HEK293 (cell line): ENCODE measurements at regions not wholly inside any gene's neighbourhood (a gene's known extent, or its start where the extent isn't known, plus 50 kb on each side); places are given as distances from the start of the nearest gene placed in this dataset.
A peak's percentile ranks its signal among the peaks of the same experiment; 100 is the strongest.

Experiments used
- CTCF ChIA-PET: fragments of 350-600 bp; formaldehyde crosslinking; extraction: SDS; loops from one replicate; lab custom pipeline; 2021; ENCODE audit warnings: antibody characterized with exemption; lab: Yijun Ruan, JAX
- POLR2A ChIA-PET: fragments of 300-600 bp; formaldehyde crosslinking; extraction: SDS; loops from one replicate; lab custom pipeline; 2020; ENCODE audit warnings: antibody characterized with exemption, inconsistent platforms; lab: Yijun Ruan, JAX
- H3K27ac ChIP-seq: fragments of 200-500 bp; sonication (Bioruptor generic); 2 replicates; pipeline ENCODE4 v1.5.1; 2014; ENCODE audit warnings: low read depth, low read length, control low read depth, inconsistent platforms; ENCODE audit errors: extremely low read depth
- H3K36me3 ChIP-seq, 2 experiments: fragments of 200-500 bp in 1 of 2; sonication (Bioruptor generic) in 1 of 2; 1 replicate in 1 of 2; 2 replicates in 1 of 2; pipeline ENCODE4 v1.5.1; 2014 to 2017; ENCODE audit warnings: inconsistent platforms in 2 of 2, low read length in 2 of 2; ENCODE audit not compliant: control insufficient read depth in 2 of 2, insufficient read depth in 1 of 2
- H3K4me1 ChIP-seq: fragments of 200-500 bp; sonication (Bioruptor generic); 2 replicates; pipeline ENCODE4 v1.5.1; 2014; ENCODE audit warnings: mild to moderate bottlenecking, low read length, inconsistent platforms; ENCODE audit not compliant: control insufficient read depth, insufficient read depth
- H3K4me3 ChIP-seq: 2 replicates; pipeline ENCODE4 v1.5.1; 2011; ENCODE audit warnings: low read depth, mild to moderate bottlenecking, control low read depth, low read length, moderate library complexity
- H3K9me3 ChIP-seq: fragments of 200-500 bp; sonication (Bioruptor generic); 2 replicates; pipeline ENCODE4 v1.5.1; 2014; ENCODE audit warnings: low read depth, low read length, inconsistent platforms; ENCODE audit not compliant: control insufficient read depth, insufficient read depth
- AEBP2 ChIP-seq: fragments of 450-650 bp; formaldehyde crosslinking; IDR thresholded peaks from 2 replicates; pipeline ENCODE4 v1.5.1; 2016; ENCODE audit warnings: missing biosample characterization, missing genetic modification characterization, borderline replicate concordance
- GFI1B ChIP-seq: fragments of 450-650 bp; formaldehyde crosslinking; IDR thresholded peaks from 2 replicates; pipeline ENCODE4 v1.5.1; 2016; ENCODE audit warnings: missing biosample characterization, missing genetic modification characterization
- GLI4 ChIP-seq: fragments of 450-650 bp; formaldehyde crosslinking; IDR thresholded peaks from 2 replicates; pipeline ENCODE4 v1.5.1; 2016; ENCODE audit warnings: missing biosample characterization, missing genetic modification characterization
- GLIS2 ChIP-seq: fragments of 450-650 bp; formaldehyde crosslinking; IDR thresholded peaks from 2 replicates; pipeline ENCODE4 v1.5.1; 2016; ENCODE audit warnings: missing biosample characterization, missing genetic modification characterization
- HOXA7 ChIP-seq: sonication (generic); formaldehyde crosslinking; IDR thresholded peaks from 2 replicates; pipeline ENCODE4 v1.8.1; 2022; ENCODE audit warnings: missing genetic modification reagents, borderline replicate concordance
- HOXC10 ChIP-seq: sonication (generic); formaldehyde crosslinking; IDR thresholded peaks from 2 replicates; pipeline ENCODE4 v1.8.1; 2023; ENCODE audit warnings: mild to moderate bottlenecking, missing genetic modification reagents
- OSR2 ChIP-seq: fragments of 450-650 bp; formaldehyde crosslinking; IDR thresholded peaks from 2 replicates; pipeline ENCODE4 v1.5.1; 2016; ENCODE audit warnings: missing biosample characterization, missing genetic modification characterization
- OVOL3 ChIP-seq: fragments of 450-650 bp; formaldehyde crosslinking; IDR thresholded peaks from 2 replicates; pipeline ENCODE4 v1.5.1; 2016; ENCODE audit warnings: missing biosample characterization, missing genetic modification characterization
- PRDM10 ChIP-seq: fragments of 450-650 bp; formaldehyde crosslinking; IDR thresholded peaks from 2 replicates; pipeline ENCODE4 v1.5.1; 2016; ENCODE audit warnings: missing biosample characterization, missing genetic modification characterization
- SETDB1 ChIP-seq: IDR thresholded peaks from one replicate; pipeline ENCODE4 v1.6.1; 2017; ENCODE audit warnings: mild to moderate bottlenecking, low read length, moderate library complexity, mixed read lengths; ENCODE audit not compliant: insufficient read length
- SP2 ChIP-seq: fragments of 450-650 bp; formaldehyde crosslinking; IDR thresholded peaks from 2 replicates; pipeline ENCODE4 v1.5.1; 2016; ENCODE audit warnings: missing biosample characterization, missing genetic modification characterization
- WT1 ChIP-seq: fragments of 450-650 bp; formaldehyde crosslinking; IDR thresholded peaks from 2 replicates; pipeline ENCODE4 v1.5.1; 2016; ENCODE audit warnings: missing biosample characterization, missing genetic modification characterization
- ZBTB26 ChIP-seq: fragments of 450-650 bp; formaldehyde crosslinking; optimal IDR thresholded peaks from 2 replicates; pipeline ENCODE3; 2016; ENCODE audit warnings: missing biosample characterization, mild to moderate bottlenecking, missing genetic modification characterization
- ZNF146 ChIP-seq: fragments of 450-650 bp; formaldehyde crosslinking; IDR thresholded peaks from 2 replicates; pipeline ENCODE4 v1.5.1; 2016; ENCODE audit warnings: missing biosample characterization, missing genetic modification characterization
- ZNF175 ChIP-seq: fragments of 450-650 bp; formaldehyde crosslinking; IDR thresholded peaks from 2 replicates; pipeline ENCODE4 v1.5.1; 2016; ENCODE audit warnings: missing biosample characterization, missing genetic modification characterization
- ZNF280D ChIP-seq: fragments of 450-650 bp; formaldehyde crosslinking; IDR thresholded peaks from 2 replicates; pipeline ENCODE4 v1.5.1; 2016; ENCODE audit warnings: missing biosample characterization, missing genetic modification characterization
- ZNF324 ChIP-seq: fragments of 450-650 bp; formaldehyde crosslinking; IDR thresholded peaks from 2 replicates; pipeline ENCODE4 v1.5.1; 2016; ENCODE audit warnings: missing biosample characterization, missing genetic modification characterization
- ZNF335 ChIP-seq: fragments of 450-650 bp; formaldehyde crosslinking; conservative IDR thresholded peaks from 2 replicates; pipeline ENCODE4 v1.5.1; 2016; ENCODE audit warnings: missing biosample characterization, missing genetic modification characterization
- ZNF488 ChIP-seq: fragments of 450-650 bp; formaldehyde crosslinking; IDR thresholded peaks from 2 replicates; pipeline ENCODE4 v1.5.1; 2016; ENCODE audit warnings: missing biosample characterization, missing genetic modification characterization
- ZNF510 ChIP-seq: fragments of 450-650 bp; formaldehyde crosslinking; IDR thresholded peaks from 2 replicates; pipeline ENCODE4 v1.5.1; 2018; ENCODE audit warnings: mild to moderate bottlenecking, missing genetic modification characterization, missing biosample characterization; ENCODE audit not compliant: insufficient replicate concordance
- ZNF561 ChIP-seq: fragments of 450-650 bp; IDR thresholded peaks from 2 replicates; pipeline ENCODE4 v1.5.1; 2018; ENCODE audit warnings: missing biosample characterization, missing genetic modification characterization, borderline replicate concordance
- ZNF571 ChIP-seq: fragments of 450-650 bp; formaldehyde crosslinking; IDR thresholded peaks from 2 replicates; pipeline ENCODE4 v1.5.0; 2017; ENCODE audit warnings: missing biosample characterization, missing genetic modification characterization
- ZNF701 ChIP-seq: fragments of 450-650 bp; formaldehyde crosslinking; IDR thresholded peaks from 2 replicates; pipeline ENCODE4 v1.5.1; 2016; ENCODE audit warnings: missing biosample characterization, missing genetic modification characterization

- no peak for TF ChIP-seq HOXC10
- TF ChIP-seq OSR2, result 0 out of 2 replicates have a peak, but pooled peaks have one; percentile 17
- TF ChIP-seq WT1, result no peak
- no peak for TF ChIP-seq SETDB1
- TF ChIP-seq ZBTB26 (tag by site-specific recombination), result no peak
- peak; percentile 49; the same call in 1 of the 2 replicates for TF ChIP-seq PRDM10 (tag by site-specific recombination)
- TF ChIP-seq ZNF488 (tag by site-specific recombination), result no peak
- no peak for TF ChIP-seq ZNF175
- no peak for TF ChIP-seq OVOL3 (tag by site-specific recombination)
- no peak for TF ChIP-seq ZNF280D (tag by site-specific recombination)
- TF ChIP-seq ZNF701 (tag by site-specific recombination), result no peak
- no peak for TF ChIP-seq ZNF571 (tag by site-specific recombination)
- TF ChIP-seq ZNF146 (tag by site-specific recombination), result no peak
- TF ChIP-seq ZNF561 (tag by site-specific recombination), result no peak
- no peak for TF ChIP-seq ZNF324
- no peak for TF ChIP-seq GLI4
- 0 out of 2 replicates have a peak, but pooled peaks have one; percentile 26 for TF ChIP-seq ZNF335 (tag by site-specific recombination)
Observed at GRCh38 chr4:181301735-181302710, 941.2 kb upstream of the TENM3 start (continued).

- POLR2A ChIA-PET, result no interaction called here
- no peaks in the 10 kb centered on the region for H3K9me3 ChIP-seq
- no peak overlapping the region for H3K4me3 ChIP-seq
- H3K36me3 ChIP-seq, result no peaks in the 10 kb centered on the region
- H3K27ac ChIP-seq, result no peak overlapping the region
- CTCF ChIA-PET, result interaction anchor here (0.6 kb wide), 1 partner anchor 591 kb away, joined by 4 read pairs; no protein-coding TSS in a partner anchor
- H3K4me1 ChIP-seq, result 0 out of 2 replicates have a peak, but pooled peaks cover 3% of the 10 kb centered on the region
- no peak for TF ChIP-seq GLIS2
- no peak for TF ChIP-seq ZNF510
- TF ChIP-seq AEBP2 (tag by site-specific recombination), result no peak
- TF ChIP-seq ZNF280D (tag by site-specific recombination), result no peak
- TF ChIP-seq SP2 (tag by site-specific recombination), result no peak
- TF ChIP-seq GFI1B, result no peak
- TF ChIP-seq HOXA7 (CRISPR knock-in tag), result no peak
Observed at GRCh38 chr4:181307824-181308223, 935.4 kb upstream of the TENM3 start.
